Hepatocyte (in vitro differentiated cells): ENCODE measurements at regions not wholly inside any gene's neighbourhood (a gene's known extent, or its start where the extent isn't known, plus 50 kb on each side); places are given as distances from the start of the nearest gene placed in this dataset.

Source experiments
- DNase-seq: peaks from one replicate; pipeline ENCODE4 v3.0.0-alpha.2; 2016; ENCODE audit warnings: low spot score
- H2AFZ ChIP-seq: fragments of 200-600 bp; sonication (generic); 2 replicates; pipeline ENCODE4 v1.6.0; 2016; ENCODE audit warnings: antibody characterized with exemption, mild to moderate bottlenecking
- H3K27ac ChIP-seq: fragments of 200-600 bp; sonication (generic); 2 replicates; pipeline ENCODE4 v1.5.1; 2016; ENCODE audit warnings: mild to moderate bottlenecking
- H3K27me3 ChIP-seq: fragments of 200-600 bp; sonication (generic); 2 replicates; pipeline ENCODE4 v1.6.1; 2016
- H3K36me3 ChIP-seq: fragments of 200-600 bp; sonication (generic); replicated peaks from 2 replicates; pipeline ENCODE4 v1.5.1; 2016; ENCODE audit warnings: low read depth; ENCODE audit not compliant: insufficient read depth
- H3K4me1 ChIP-seq: fragments of 200-600 bp; sonication (generic); 2 replicates; pipeline ENCODE4 v1.5.1; 2016; ENCODE audit warnings: mild to moderate bottlenecking, moderate library complexity; ENCODE audit not compliant: insufficient read depth
- H3K4me2 ChIP-seq: fragments of 200-600 bp; sonication (generic); 2 replicates; pipeline ENCODE4 v1.6.0; 2016
- H3K4me3 ChIP-seq: fragments of 200-600 bp; sonication (generic); 2 replicates; pipeline ENCODE4 v1.5.1; 2016; ENCODE audit warnings: mild to moderate bottlenecking
- H3K79me2 ChIP-seq: fragments of 200-600 bp; sonication (generic); 2 replicates; pipeline ENCODE4 v1.6.0; 2017; ENCODE audit warnings: mild to moderate bottlenecking
- H3K9me2 ChIP-seq: fragments of 200-600 bp; sonication (generic); replicated peaks from 2 replicates; pipeline ENCODE4 v1.6.0; 2017; ENCODE audit warnings: mild to moderate bottlenecking; ENCODE audit not compliant: insufficient read depth
- H3K9me3 ChIP-seq: fragments of 200-600 bp; sonication (generic); 2 replicates; pipeline ENCODE4 v1.5.1; 2016; ENCODE audit warnings: low read depth, mild to moderate bottlenecking
- H4K20me1 ChIP-seq: fragments of 200-600 bp; sonication (generic); 2 replicates; pipeline ENCODE4 v1.6.0; 2016; ENCODE audit warnings: mild to moderate bottlenecking; ENCODE audit not compliant: insufficient read depth, poor library complexity, severe bottlenecking
- EZH2 ChIP-seq: fragments of 200-600 bp; sonication (generic); IDR thresholded peaks from 2 replicates; pipeline ENCODE4 v1.6.1; 2016; ENCODE audit warnings: antibody characterized with exemption, mild to moderate bottlenecking, borderline replicate concordance
- EZH2phosphoT487 ChIP-seq: fragments of 200-600 bp; sonication (generic); IDR thresholded peaks from one replicate; pipeline ENCODE4 v1.6.1; 2018; ENCODE audit warnings: antibody characterized with exemption, mild to moderate bottlenecking, low read depth, moderate library complexity; ENCODE audit not compliant: unreplicated experiment, severe bottlenecking
- whole genome bisulfite sequencing: methylation state at CpG from one replicate; pipeline ENCODE4 v1.1.6; 2016; ENCODE audit warnings: low lambda C conversion rate; ENCODE audit errors: missing lambda C conversion rate; 5-methylcytosine and 5-hydroxymethylcytosine counted together
- TF ChIP-seq, protein P1 (sequence below): fragments of 200-600 bp; sonication (generic); IDR thresholded peaks from 2 replicates; pipeline ENCODE4 v1.5.1; 2016; ENCODE audit warnings: antibody characterized with exemption, mild to moderate bottlenecking; ENCODE audit not compliant: poor library complexity

DNA sequence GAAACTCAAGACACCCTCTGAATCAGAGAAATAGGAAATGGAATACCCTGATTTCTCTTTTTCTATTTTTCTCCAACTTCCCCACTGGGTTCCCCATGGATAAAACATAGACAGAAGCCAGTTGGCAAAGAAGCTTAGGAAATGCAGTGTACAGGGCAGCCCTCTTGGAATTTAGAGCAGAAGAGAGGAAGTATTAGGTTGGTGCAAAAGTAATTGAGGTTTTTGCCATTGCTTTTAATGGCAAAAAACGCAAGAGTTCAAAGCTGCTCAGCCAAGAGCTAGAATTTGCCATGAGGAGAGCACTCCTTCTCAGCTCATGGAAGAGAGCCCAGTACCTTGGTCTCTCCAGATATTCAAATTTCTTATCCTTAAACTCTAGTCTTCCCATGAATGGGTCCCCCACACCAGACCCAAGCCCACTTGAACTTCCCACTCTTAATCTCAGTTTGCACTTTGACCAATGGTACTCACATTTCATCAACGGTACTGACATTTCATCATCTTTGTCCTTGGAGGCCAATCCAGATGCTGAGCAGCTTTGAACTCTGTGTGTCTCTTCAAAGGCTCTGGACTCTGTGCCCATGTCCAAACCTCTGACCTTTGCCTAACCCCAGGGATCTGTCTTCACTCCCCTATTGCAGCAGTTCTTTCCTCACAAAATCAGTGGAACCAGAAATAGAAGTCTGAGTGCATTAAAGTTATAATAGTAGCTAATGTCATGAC, 73.2 kb upstream of the PPP1R3C start:
- H3K36me3 ChIP-seq: no peaks in the 10 kb centered on the region

DNA sequence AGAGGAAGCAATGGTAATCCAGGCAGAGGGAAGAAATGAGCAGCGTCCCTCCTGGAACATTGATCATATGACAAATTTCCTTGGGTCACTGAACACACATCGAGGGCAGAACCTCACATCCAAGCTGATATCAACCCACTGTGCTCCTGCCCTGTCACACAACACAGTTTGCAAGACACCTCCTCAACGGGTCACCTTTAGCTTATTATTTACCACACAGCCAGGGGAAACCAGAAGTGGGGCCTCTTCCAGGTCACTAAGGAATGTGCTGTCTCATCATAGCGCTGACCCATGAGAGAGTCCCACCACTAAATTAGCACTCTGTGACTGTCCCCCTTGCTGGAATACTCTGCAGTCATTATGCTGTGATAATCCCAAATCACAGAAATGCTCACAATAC, 69.7 kb upstream of the PPP1R3C start:
- no peaks in the 10 kb centered on the region for H3K27me3 ChIP-seq
- H4K20me1 ChIP-seq: no peaks in the 10 kb centered on the region
- DNase-seq: no peak
- no peak overlapping the region for H3K4me3 ChIP-seq
- no peak overlapping the region for H2AFZ ChIP-seq
- no peaks in the 10 kb centered on the region for H3K9me3 ChIP-seq
- H3K27ac ChIP-seq: no peak overlapping the region
- H3K79me2 ChIP-seq: no peaks in the 10 kb centered on the region
- H3K9me2 ChIP-seq: no peaks in the 10 kb centered on the region
- no peaks in the 10 kb centered on the region for H3K36me3 ChIP-seq
- no peaks in the 10 kb centered on the region for H3K4me1 ChIP-seq
- WGBS: 83% methylated on average over 4 of the region's 4 CpGs
- TF ChIP-seq, protein P1, sequence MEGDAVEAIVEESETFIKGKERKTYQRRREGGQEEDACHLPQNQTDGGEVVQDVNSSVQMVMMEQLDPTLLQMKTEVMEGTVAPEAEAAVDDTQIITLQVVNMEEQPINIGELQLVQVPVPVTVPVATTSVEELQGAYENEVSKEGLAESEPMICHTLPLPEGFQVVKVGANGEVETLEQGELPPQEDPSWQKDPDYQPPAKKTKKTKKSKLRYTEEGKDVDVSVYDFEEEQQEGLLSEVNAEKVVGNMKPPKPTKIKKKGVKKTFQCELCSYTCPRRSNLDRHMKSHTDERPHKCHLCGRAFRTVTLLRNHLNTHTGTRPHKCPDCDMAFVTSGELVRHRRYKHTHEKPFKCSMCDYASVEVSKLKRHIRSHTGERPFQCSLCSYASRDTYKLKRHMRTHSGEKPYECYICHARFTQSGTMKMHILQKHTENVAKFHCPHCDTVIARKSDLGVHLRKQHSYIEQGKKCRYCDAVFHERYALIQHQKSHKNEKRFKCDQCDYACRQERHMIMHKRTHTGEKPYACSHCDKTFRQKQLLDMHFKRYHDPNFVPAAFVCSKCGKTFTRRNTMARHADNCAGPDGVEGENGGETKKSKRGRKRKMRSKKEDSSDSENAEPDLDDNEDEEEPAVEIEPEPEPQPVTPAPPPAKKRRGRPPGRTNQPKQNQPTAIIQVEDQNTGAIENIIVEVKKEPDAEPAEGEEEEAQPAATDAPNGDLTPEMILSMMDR: no peak
- TF ChIP-seq EZH2phosphoT487 (no peak), EZH2 (no peak)
- no peak overlapping the region for H3K4me2 ChIP-seq

More for the DNA sequence above, 73.2 kb upstream of the PPP1R3C start:
- H3K27ac ChIP-seq: no peak overlapping the region
- H2AFZ ChIP-seq: no peak overlapping the region
- no peak for DNase-seq
- no peaks in the 10 kb centered on the region for H3K79me2 ChIP-seq
- no peaks in the 10 kb centered on the region for H3K27me3 ChIP-seq
- 74% methylated on average over 2 of the region's 2 CpGs for WGBS
- H3K9me2 ChIP-seq: no peaks in the 10 kb centered on the region
- H3K4me1 ChIP-seq: no peaks in the 10 kb centered on the region
- H4K20me1 ChIP-seq: no peaks in the 10 kb centered on the region
- TF ChIP-seq EZH2 (no peak), EZH2phosphoT487 (no peak)
- TF ChIP-seq, protein P1: no peak
- no peaks in the 10 kb centered on the region for H3K9me3 ChIP-seq
- no peak overlapping the region for H3K4me2 ChIP-seq
- H3K4me3 ChIP-seq: no peak overlapping the region

DNA sequence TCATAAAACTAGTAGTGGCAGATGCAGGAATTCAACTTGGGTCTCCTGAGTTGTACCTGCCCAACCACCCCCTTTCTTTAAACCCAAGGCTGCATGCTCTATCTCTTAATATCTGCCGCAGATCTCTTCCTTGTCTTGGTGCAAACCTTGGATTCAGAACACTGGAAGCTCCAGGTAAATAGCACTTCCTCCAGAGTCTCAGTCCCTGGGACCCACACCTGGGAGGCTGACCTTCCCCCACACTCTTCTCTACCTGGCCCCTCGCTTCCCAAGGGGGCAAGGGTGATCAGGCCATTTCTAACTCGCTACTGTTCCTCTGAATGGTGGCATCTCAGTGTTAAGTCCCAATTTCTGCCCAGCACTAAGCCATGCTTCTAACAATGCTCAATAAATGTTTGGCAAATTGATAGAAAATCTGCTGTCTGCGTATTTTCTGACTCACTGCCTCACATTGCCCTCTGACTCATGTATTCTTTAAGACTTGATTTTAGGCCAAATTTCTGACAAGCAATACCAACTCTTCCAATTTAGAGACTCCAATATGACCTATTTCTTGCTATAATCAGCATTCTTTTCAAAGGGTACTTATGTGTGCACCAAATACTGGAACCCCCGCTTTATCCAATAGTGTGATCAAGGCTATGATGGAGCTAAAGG, 68.0 kb upstream of the PPP1R3C start:
- Histone ChIP-seq H3K9me3 (no peaks in the 10 kb centered on the region), H3K4me1 (no peaks in the 10 kb centered on the region), H3K27me3 (no peaks in the 10 kb centered on the region), H3K36me3 (no peaks in the 10 kb centered on the region), H3K27ac (no peak overlapping the region), H3K9me2 (no peaks in the 10 kb centered on the region), H3K79me2 (no peaks in the 10 kb centered on the region), H3K4me2 (no peak overlapping the region), H3K4me3 (no peak overlapping the region), H2AFZ (no peak overlapping the region), H4K20me1 (no peaks in the 10 kb centered on the region)
- WGBS: 91% methylated on average over 5 of the region's 5 CpGs
- TF ChIP-seq EZH2 (no peak), EZH2phosphoT487 (no peak)
- TF ChIP-seq, protein P1: no peak
- DNase-seq: no peak
